ENCODE measurements at regions not wholly inside any gene's neighbourhood (a gene's known extent, or its start where the extent isn't known, plus 50 kb on each side); places are given as distances from the start of the nearest gene placed in this dataset.

DNA sequence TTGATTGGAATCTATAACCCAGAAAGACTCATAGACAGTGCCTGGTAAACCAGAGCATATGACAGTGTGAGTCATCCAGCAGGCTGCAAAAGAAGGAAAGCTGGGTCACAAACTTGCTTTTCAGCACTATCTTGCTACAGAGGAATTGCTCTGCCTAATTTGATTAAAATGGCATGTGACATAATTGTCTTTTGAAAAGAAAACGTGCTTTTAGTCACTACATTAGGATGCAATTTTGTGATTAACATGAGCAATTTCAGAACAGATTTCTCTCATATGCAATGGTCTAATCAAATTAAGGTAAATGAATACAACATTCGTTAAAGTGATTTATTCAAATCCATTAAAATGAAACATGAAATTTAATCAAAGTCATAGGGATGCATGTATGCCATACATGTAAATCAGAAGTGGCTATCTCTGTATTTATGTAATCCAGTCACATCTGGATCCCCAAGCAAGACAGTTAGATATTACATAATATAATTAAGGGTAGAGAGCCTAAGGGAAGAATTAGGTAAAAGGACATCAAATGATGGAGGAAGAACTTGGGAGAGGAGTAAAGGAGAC, 400.0 kb upstream of the HTR1E start:
- DNase-seq (ENCODE audit: low spot score) = no peak
- TF ChIP-seq, protein P1, sequence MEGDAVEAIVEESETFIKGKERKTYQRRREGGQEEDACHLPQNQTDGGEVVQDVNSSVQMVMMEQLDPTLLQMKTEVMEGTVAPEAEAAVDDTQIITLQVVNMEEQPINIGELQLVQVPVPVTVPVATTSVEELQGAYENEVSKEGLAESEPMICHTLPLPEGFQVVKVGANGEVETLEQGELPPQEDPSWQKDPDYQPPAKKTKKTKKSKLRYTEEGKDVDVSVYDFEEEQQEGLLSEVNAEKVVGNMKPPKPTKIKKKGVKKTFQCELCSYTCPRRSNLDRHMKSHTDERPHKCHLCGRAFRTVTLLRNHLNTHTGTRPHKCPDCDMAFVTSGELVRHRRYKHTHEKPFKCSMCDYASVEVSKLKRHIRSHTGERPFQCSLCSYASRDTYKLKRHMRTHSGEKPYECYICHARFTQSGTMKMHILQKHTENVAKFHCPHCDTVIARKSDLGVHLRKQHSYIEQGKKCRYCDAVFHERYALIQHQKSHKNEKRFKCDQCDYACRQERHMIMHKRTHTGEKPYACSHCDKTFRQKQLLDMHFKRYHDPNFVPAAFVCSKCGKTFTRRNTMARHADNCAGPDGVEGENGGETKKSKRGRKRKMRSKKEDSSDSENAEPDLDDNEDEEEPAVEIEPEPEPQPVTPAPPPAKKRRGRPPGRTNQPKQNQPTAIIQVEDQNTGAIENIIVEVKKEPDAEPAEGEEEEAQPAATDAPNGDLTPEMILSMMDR (IDR thresholded peaks at IDR 0.05; ENCODE audit: extremely low read depth, missing control alignments) = no peak

DNA sequence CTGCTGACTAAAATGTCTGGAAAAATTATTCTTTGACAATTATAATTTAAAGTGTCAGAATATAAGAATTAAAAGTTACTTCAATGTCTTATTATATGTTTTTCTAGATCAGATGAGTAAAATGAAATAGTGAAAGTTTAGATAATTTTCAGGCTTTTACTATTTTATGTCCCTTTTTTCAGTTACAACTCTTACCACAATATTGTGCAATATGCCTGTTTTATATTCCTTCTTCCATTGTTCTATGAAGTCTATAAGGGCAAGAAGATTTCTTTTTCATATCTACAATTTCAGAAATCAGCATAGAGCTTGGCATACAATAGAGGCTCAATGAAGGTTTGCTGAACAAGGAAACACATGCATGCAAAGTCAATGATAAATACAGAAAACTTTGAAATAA, 401.2 kb upstream of the HTR1E start:
- TF ChIP-seq, protein P1 (IDR thresholded peaks at IDR 0.05; ENCODE audit: extremely low read depth, missing control alignments) = no peak
- DNase-seq (ENCODE audit: low spot score) = no peak

DNA sequence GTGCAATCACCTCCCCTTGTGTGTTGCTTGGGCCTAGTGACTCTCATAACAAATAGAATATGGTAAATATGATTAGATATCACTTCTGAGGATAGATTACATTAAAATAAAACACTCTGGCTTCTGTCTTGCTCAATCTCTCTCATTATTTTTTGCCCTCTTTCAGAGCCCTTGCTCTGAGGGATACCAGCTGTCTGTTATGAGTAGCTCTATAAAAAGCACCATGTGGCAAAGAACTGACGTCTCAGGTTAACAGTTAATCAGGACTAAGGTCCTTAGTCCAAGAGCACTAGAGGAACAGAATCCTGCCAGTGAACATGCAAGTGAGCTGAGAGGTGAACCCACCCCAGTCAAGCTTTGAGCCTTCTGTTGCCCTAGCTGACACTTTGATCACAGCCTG, 402.2 kb upstream of the HTR1E start:
- no peak for DNase-seq (ENCODE audit: low spot score)
- TF ChIP-seq, protein P1 (IDR thresholded peaks at IDR 0.05; ENCODE audit: extremely low read depth, missing control alignments) = no peak

DNA sequence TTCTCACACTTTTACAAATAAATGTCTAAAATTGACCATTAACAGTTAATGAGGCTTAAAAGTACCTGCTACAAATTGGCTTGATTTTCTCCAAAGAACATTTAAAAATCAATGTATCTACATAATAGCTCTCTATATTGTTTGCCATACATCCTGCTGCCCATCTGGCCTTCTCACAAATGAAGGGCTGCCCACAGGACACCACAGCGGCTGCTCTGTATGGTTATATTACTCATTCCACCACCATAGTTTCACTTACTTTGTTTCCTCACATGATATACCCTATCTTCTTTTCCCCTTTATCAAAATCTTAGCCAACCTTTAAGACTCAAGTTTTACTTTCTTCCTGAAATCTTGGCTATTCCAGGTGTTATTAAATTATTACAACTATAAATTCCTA, 407.7 kb upstream of the HTR1E start:
- no peak for DNase-seq (ENCODE audit: low spot score)
- TF ChIP-seq, protein P1 (IDR thresholded peaks at IDR 0.05; ENCODE audit: extremely low read depth, missing control alignments) = no peak

DNA sequence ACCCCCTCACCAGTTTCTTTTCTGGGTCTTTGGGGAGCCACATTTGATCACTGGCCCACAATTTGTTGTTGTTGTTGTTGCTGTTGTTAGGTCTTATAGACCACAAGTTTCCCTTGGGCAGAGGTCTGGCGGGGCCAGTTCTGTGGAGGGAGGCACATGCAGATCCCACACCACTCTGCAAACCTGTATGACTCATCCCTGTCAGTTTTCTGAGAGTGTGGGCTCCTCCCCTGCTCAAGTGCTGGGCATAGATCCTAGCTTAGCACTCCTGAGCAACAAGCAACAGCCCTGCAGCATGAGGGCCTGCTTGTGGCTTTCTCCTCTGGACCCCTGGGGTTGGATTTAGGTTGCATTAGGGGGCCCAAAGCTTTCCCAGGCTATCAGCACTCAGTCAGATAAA, 411.1 kb upstream of the HTR1E start:
- TF ChIP-seq, protein P1 (IDR thresholded peaks at IDR 0.05; ENCODE audit: extremely low read depth, missing control alignments) = no peak
- no peak for DNase-seq (ENCODE audit: low spot score)

DNA sequence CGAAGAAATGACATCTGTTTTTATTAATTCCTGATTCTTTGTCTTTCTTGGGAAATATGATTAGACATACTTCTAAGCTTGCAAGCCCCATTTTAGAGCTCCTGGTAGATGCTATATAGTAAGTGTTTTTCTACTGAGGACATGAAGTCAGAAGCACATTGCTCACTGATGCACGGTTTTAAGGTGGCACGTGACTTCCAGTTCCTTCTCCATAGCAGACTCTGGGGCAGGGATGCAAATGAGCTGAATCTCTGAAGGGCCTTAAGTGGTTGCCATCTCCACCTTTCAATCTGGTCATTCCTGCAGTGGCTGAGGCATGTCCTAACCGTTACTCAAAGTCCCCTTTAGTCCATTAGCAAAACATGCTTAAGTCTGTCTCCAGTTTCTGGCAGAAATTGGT, 421.2 kb upstream of the HTR1E start:
- TF ChIP-seq, protein P1 (IDR thresholded peaks at IDR 0.05; ENCODE audit: extremely low read depth, missing control alignments) = no peak

DNA sequence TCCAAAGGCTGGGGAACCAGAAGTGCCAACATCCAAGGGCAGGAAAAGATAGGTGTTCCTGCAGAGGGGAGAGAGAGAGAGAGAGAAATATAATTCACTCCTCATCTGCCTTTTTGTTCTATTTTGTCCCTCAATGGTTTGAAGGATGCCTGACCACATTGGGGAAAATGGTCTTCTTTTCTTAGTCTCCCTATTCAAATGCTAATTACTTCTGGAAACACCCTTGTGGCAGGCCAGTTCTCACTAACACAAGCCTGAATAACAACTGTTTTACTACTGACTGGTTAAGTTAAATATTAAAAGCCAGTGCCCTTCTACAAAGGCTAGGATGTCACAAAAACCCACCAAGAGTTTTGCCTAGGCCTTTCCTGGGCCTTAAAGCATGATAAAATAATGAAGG, 425.4 kb upstream of the HTR1E start:
- TF ChIP-seq, protein P1 (IDR thresholded peaks at IDR 0.05; ENCODE audit: extremely low read depth, missing control alignments) = no peak
- DNase-seq (ENCODE audit: low spot score) = no peak

More for the DNA sequence above, 421.2 kb upstream of the HTR1E start:
- no peak for DNase-seq (ENCODE audit: low spot score)

Data from GM20000 (cell line).